H1 (cell line): ENCODE measurements at regions not wholly inside any gene's neighbourhood (a gene's known extent, or its start where the extent isn't known, plus 50 kb on each side); places are given as distances from the start of the nearest gene placed in this dataset.

Source experiments
- CTBP2 ChIP-seq: IDR thresholded peaks from 2 replicates; pipeline ENCODE4 v1.7.0; 2011; ENCODE audit warnings: borderline replicate concordance, mild to moderate bottlenecking, moderate library complexity, mixed read lengths, low read length; ENCODE audit not compliant: insufficient read depth, insufficient read length
- SUZ12 ChIP-seq: fragments of 200-600 bp; sonication (generic); IDR thresholded peaks from 2 replicates; pipeline ENCODE4 v1.6.1; 2012; ENCODE audit warnings: mild to moderate bottlenecking, inconsistent platforms, low read length, moderate library complexity, mixed read lengths
- TCF12 ChIP-seq: IDR thresholded peaks from 2 replicates; pipeline ENCODE4 v1.6.1; 2011; ENCODE audit warnings: low read depth, mild to moderate bottlenecking, low read length

GRCh38 chr2:186159101-186159500, 327.0 kb upstream of the ZC3H15 start (continued):
- TF ChIP-seq TCF12 (no peak), CTBP2 (no peak), SUZ12 (no peak)
